Activated CD4-positive, alpha-beta memory T cell treated with anti-CD3 and anti-CD28 coated beads for 36 hours (primary cell): ENCODE measurements at regions not wholly inside any gene's neighbourhood (a gene's known extent, or its start where the extent isn't known, plus 50 kb on each side); places are given as distances from the start of the nearest gene placed in this dataset.
A peak's percentile ranks its signal among the peaks of the same experiment; 100 is the strongest.
"Not testable (repeated sequence)": the region's sequence is repeated elsewhere in the genome, so short reads cannot be mapped to it uniquely, and the experiment has no call there.

Source experiments
- CTCF ChIA-PET: fragments of 350-600 bp; sonication (Branson Sonifier 250); formaldehyde crosslinking; loops from one replicate; lab custom pipeline; 2021; ENCODE audit warnings: antibody characterized with exemption, inconsistent platforms; lab: Charles Lee
- POLR2A ChIA-PET: fragments of 350-600 bp; sonication (Branson Sonifier 250); formaldehyde crosslinking; loops from one replicate; lab custom pipeline; 2021; ENCODE audit warnings: antibody characterized with exemption; lab: Charles Lee
- DNase-seq: peaks from one replicate; pipeline ENCODE4 v3.0.0-alpha.2; 2020
- H3K27ac Mint-ChIP-seq: one replicate; pipeline ENCODE4 v1.8.0; 2021; ENCODE audit warnings: mixed read lengths
- H3K27me3 Mint-ChIP-seq: one replicate; pipeline ENCODE4 v1.8.0; 2021; ENCODE audit warnings: mixed read lengths
- H3K36me3 Mint-ChIP-seq: one replicate; pipeline ENCODE4 v1.8.0; 2021; ENCODE audit warnings: mixed read lengths
- H3K4me1 Mint-ChIP-seq: one replicate; pipeline ENCODE4 v1.8.0; 2021; ENCODE audit warnings: low read depth, mixed read lengths
- H3K4me3 Mint-ChIP-seq: one replicate; pipeline ENCODE4 v1.8.0; 2021; ENCODE audit warnings: mild to moderate bottlenecking, mixed read lengths
- H3K9me3 Mint-ChIP-seq: one replicate; pipeline ENCODE4 v1.8.0; 2021; ENCODE audit warnings: mixed read lengths
- intact Hi-C: fragments of 100-400 bp; cut with micrococcal nuclease; formaldehyde crosslinking; loops from one replicate; pipeline ENCODE4 v1.15.1; 2023

DNA sequence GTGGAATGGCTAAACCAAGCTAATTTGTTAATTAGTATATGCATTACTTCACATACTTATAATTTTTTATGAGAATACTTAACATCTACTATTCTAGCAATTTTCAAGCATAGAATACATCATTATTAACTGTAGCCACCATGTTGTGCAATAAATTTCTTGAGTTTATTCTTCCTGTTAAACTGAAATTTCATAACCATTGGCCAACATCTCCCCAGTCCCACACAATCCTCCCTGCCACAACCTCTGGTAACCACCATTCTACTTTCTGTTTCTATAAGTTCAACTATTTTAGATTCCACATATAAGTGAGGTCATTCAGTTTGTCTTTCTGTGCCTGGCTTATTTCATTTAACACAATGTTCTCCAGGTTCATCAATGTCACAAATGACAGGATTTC lies 208.5 kb downstream of the PPP4R3C start:
- DNase-seq = no peak
- Mint-ChIP-seq H3K27me3 (no peaks in the 10 kb centered on the region), H3K9me3 (no peaks in the 10 kb centered on the region), H3K4me3 (no peak overlapping the region), H3K27ac (no peak overlapping the region), H3K36me3 (no peaks in the 10 kb centered on the region), H3K4me1 (no peaks in the 10 kb centered on the region)
- CTCF ChIA-PET = no interaction called here
- intact Hi-C loops = no loop called here
- POLR2A ChIA-PET = no interaction called here

DNA sequence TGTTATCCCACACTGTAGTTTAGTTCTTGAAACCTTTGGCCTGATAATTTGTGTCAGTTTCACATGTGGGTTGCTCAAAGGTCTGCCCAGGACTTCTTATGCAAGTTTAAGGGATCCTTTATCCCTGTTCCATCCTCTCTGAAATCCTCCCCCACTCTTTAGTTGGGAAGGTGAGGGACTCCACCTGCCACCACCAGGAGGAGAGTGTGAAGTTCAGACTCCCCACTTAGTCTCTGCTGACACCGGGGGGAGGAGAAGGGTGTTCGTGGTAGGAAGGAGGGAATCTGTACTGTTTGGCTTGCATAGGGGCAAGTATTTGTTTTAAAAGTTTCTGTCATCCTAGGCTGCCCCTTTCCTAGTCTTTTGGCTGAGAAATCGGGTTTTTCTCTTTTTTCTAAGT lies 211.8 kb downstream of the PPP4R3C start:
- no peak for DNase-seq
- intact Hi-C loops = no loop called here
- POLR2A ChIA-PET = no interaction called here
- no peaks in the 10 kb centered on the region for H3K4me1 Mint-ChIP-seq
- CTCF ChIA-PET = no interaction called here
- no peaks in the 10 kb centered on the region for H3K27me3 Mint-ChIP-seq
- no peaks in the 10 kb centered on the region for H3K9me3 Mint-ChIP-seq
- no peaks in the 10 kb centered on the region for H3K36me3 Mint-ChIP-seq
- no peak overlapping the region for H3K4me3 Mint-ChIP-seq
- H3K27ac Mint-ChIP-seq = no peak overlapping the region

DNA sequence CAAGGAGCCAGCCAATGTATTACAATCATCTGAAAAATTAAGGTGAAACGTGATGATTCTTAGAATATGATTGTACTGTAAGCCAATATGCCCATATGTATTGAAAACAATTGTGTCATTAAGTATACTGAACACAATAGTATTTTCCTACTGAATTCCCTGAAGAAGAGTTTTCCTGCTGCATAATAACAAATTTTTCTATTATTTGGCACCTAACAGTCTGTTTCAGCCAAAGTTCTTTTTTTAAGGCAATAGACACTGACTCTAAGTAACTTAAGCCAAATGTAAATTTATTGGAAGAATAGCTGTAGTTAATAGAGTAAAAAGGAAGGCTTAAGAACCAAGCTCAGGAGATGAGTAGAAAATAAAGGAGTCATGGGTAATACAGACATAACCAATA lies 220.6 kb downstream of the PPP4R3C start:
- ChIA-PET POLR2A (no interaction called here), CTCF (no interaction called here)
- no peak for DNase-seq
- intact Hi-C loops = no loop called here
- no peaks in the 10 kb centered on the region for H3K27me3 Mint-ChIP-seq
- H3K36me3 Mint-ChIP-seq = no peaks in the 10 kb centered on the region
- no peak overlapping the region for H3K4me3 Mint-ChIP-seq
- H3K9me3 Mint-ChIP-seq = peaks cover 12% of the 10 kb centered on the region
- H3K27ac Mint-ChIP-seq = no peak overlapping the region
- H3K4me1 Mint-ChIP-seq = no peaks in the 10 kb centered on the region

DNA sequence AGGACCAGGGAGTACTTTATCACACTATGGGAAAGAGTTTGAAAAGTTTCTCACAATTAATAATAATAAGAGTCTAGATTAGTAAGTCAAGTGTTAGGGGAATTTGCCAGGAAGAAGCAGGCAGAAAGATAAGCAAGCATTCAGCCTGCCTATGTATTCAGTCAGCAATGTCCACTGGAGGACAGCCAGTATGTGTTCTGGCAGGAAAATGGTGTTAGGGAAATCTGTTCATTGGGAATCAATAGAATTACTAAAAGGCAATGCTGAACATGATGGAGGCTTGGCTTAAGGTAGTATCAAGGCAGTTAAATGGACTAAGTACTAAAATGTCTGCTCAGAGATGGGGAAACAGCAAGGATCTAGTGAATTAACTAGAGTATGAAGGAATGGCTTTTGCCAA lies 221.2 kb downstream of the PPP4R3C start:
- ChIA-PET CTCF (no interaction called here), POLR2A (no interaction called here)
- H3K36me3 Mint-ChIP-seq = no peaks in the 10 kb centered on the region
- H3K27ac Mint-ChIP-seq = no peak overlapping the region
- H3K4me1 Mint-ChIP-seq = no peaks in the 10 kb centered on the region
- no peaks in the 10 kb centered on the region for H3K27me3 Mint-ChIP-seq
- H3K9me3 Mint-ChIP-seq = peaks cover 12% of the 10 kb centered on the region
- DNase-seq = no peak
- intact Hi-C loops = no loop called here
- no peak overlapping the region for H3K4me3 Mint-ChIP-seq

DNA sequence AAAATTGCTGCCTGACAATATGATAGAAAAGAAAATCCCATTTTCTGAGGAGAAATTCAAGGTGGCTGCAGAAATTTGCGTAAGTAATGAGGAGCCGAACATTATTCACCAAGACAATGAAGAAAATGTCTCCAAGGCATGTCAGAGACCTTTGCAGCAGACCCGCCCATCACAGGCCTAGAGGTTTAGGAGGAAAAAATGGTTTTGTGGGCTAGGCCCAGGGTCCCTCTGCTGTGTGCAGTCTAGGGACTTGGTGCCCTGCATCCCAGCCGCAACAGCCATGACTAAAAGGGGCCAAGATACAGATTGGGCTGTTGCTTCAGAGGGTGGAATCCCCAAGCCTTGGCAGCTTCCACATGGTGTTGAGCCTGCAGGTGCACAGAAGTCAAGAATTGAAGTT lies 223.1 kb downstream of the PPP4R3C start:
- DNase-seq, H3K27me3 Mint-ChIP-seq, intact Hi-C loops, POLR2A ChIA-PET, H3K4me3 Mint-ChIP-seq, CTCF ChIA-PET, H3K4me1 Mint-ChIP-seq, H3K27ac Mint-ChIP-seq, H3K36me3 Mint-ChIP-seq: not testable (repeated sequence)
- H3K9me3 Mint-ChIP-seq = peaks cover 12% of the 10 kb centered on the region

DNA sequence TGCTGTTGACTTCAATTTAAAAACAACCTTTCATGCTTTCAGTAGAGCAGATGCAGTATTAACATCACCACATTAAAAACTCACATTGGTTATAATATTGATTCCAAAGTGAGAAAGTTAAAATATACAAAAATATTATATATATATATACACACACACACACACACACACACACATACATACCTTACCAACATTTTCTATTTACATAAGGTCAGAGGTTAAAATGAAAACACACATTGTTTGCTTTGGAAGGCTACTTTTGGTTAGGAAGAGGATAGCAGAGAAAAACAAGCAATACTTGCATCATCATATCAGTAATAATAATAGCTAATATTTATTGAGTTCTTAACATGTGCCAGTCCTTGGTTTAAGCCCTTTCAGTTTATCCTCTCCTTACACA lies 226.5 kb downstream of the PPP4R3C start:
- H3K27ac Mint-ChIP-seq = no peak overlapping the region
- ChIA-PET POLR2A (no interaction called here), CTCF (no interaction called here)
- H3K9me3 Mint-ChIP-seq = peaks cover 12% of the 10 kb centered on the region
- no peaks in the 10 kb centered on the region for H3K27me3 Mint-ChIP-seq
- H3K4me3 Mint-ChIP-seq = no peak overlapping the region
- H3K4me1 Mint-ChIP-seq = no peaks in the 10 kb centered on the region
- no peaks in the 10 kb centered on the region for H3K36me3 Mint-ChIP-seq
- DNase-seq = no peak
- intact Hi-C loops = no loop called here

DNA sequence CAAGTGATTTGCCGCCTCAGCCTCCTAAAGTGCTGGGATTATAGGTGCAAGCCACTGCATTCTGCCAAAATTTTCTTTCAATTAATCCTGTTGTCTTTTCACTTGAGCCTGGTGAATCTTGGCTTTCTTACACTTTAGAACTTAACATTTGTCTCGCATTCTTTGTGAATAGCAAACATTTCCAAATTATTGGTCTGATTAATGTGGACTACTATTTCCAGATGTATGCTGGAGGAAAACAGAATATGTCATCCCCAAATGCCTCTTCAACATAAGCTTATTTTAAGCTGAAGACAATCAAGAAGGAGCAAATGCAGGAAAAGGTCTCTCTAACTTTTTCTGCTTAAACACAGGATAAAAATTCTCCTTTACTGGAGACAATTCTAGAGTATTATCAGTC lies 233.4 kb downstream of the PPP4R3C start:
- H3K4me3 Mint-ChIP-seq = no peak overlapping the region
- CTCF ChIA-PET = no interaction called here
- no peaks in the 10 kb centered on the region for H3K27me3 Mint-ChIP-seq

DNA sequence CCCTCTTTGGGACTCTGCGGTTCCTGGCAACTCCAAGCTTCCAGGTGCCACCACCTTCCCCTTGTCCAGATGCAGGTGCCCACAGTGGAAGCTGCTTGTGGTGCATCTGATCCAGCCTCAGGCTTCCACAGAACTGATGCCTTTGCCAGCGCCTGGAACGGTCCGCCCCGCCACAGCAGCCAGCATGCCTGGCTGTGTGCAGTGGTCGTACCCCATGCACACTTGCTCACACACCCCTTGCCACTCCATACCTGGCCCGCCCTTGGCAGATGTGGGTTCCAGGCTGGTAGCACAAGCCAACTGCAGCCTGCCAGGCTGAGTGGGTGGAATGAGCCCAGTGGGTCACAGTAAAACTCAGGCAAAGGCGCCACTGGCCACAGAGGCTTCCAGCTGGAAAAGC lies 240.5 kb downstream of the PPP4R3C start:
- intact Hi-C loops = no loop called here
- peaks cover 4% of the 10 kb centered on the region for H3K9me3 Mint-ChIP-seq
- no peak overlapping the region for H3K4me3 Mint-ChIP-seq
- no peaks in the 10 kb centered on the region for H3K36me3 Mint-ChIP-seq
- H3K27me3 Mint-ChIP-seq = no peaks in the 10 kb centered on the region
- DNase-seq = no peak
- no peaks in the 10 kb centered on the region for H3K4me1 Mint-ChIP-seq
- POLR2A ChIA-PET = no interaction called here
- H3K27ac Mint-ChIP-seq = no peak overlapping the region
- CTCF ChIA-PET = no interaction called here

More for the DNA sequence above, 233.4 kb downstream of the PPP4R3C start:
- no peaks in the 10 kb centered on the region for H3K4me1 Mint-ChIP-seq
- no peaks in the 10 kb centered on the region for H3K9me3 Mint-ChIP-seq
- no peak overlapping the region for H3K27ac Mint-ChIP-seq
- POLR2A ChIA-PET = no interaction called here
- DNase-seq = no peak
- intact Hi-C loops = no loop called here
- H3K36me3 Mint-ChIP-seq = no peaks in the 10 kb centered on the region

DNA sequence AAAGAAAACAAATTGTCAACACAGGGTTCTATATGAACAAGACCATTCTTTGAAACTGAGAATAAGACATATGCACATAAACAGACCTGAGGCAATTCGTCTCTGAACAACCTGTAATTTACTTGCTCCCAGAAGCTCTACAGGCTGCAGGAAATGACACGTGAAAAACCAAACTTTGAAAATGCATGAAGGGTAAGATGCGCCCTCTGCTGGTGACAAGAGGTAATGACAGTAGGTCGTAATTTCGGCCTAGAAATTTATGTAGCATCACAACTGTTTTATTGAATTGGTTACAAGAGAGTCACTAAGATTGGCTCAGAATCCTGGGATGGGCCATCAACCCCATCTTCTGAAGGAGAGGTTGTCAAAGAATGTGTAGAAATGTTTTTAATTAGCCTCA lies 276.5 kb downstream of the PPP4R3C start:
- Mint-ChIP-seq H3K4me3 (no peak overlapping the region), H3K36me3 (no peaks in the 10 kb centered on the region), H3K4me1 (no peaks in the 10 kb centered on the region), H3K27ac (no peak overlapping the region), H3K9me3 (no peaks in the 10 kb centered on the region), H3K27me3 (no peaks in the 10 kb centered on the region)
- intact Hi-C loops = loop anchor here (2.0 to 5.0 kb wide), 2 partner anchors 404 to 534 kb away; no protein-coding TSS in a partner anchor
- POLR2A ChIA-PET = no interaction called here
- CTCF ChIA-PET = interaction anchor here (0.9 to 1.3 kb wide), 3 partner anchors 92 to 536 kb away, joined by 3 to 5 read pairs (median 4); no protein-coding TSS in a partner anchor
- peak; percentile 29 for DNase-seq

DNA sequence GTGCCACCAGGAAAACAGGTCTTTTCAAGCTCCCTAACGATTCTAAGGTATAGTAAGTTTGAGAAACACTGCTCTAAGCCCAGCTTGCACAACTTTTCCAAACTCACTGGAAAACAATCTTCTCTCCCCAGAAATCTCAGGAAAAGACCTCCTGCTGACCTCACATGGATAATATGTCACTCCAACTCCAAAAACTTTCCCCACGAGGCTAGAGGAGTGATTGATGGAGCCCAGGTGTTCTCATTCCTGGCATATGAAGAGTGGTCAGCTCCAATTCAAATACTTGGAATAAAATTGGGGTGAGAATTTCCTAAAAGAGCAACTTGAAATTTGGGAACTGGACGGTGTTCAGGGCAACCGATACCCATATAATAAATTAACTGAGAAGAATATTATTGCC lies 299.9 kb downstream of the PPP4R3C start:
- intact Hi-C loops = no loop called here
- Mint-ChIP-seq H3K4me3 (no peak overlapping the region), H3K27me3 (no peaks in the 10 kb centered on the region), H3K36me3 (no peaks in the 10 kb centered on the region), H3K27ac (no peak overlapping the region), H3K9me3 (no peaks in the 10 kb centered on the region), H3K4me1 (no peaks in the 10 kb centered on the region)
- ChIA-PET CTCF (no interaction called here), POLR2A (no interaction called here)
- DNase-seq = no peak

DNA sequence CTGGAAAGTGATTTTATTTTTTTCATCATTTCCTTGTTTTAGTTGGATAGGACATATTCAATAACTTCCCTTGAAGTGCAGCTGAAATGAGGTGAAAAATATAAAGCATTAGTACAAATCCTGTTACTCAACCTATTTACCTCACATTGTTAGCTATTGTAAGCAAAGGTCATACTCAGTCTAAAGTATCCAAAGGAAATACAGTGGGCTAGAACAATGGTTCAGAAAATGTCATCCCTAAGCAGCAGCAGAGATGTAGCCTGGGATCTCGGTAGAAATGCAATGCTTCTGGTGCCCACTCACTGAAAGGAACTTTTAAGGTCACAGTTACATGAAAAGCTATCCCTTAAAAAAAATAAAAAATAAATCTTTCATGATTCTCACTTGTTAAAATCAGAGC lies 300.6 kb downstream of the PPP4R3C start:
- Mint-ChIP-seq H3K27me3 (no peaks in the 10 kb centered on the region), H3K4me3 (no peak overlapping the region), H3K36me3 (no peaks in the 10 kb centered on the region), H3K4me1 (no peaks in the 10 kb centered on the region), H3K27ac (no peak overlapping the region), H3K9me3 (no peaks in the 10 kb centered on the region)
- POLR2A ChIA-PET = no interaction called here
- no peak for DNase-seq
- intact Hi-C loops = no loop called here
- CTCF ChIA-PET = no interaction called here

DNA sequence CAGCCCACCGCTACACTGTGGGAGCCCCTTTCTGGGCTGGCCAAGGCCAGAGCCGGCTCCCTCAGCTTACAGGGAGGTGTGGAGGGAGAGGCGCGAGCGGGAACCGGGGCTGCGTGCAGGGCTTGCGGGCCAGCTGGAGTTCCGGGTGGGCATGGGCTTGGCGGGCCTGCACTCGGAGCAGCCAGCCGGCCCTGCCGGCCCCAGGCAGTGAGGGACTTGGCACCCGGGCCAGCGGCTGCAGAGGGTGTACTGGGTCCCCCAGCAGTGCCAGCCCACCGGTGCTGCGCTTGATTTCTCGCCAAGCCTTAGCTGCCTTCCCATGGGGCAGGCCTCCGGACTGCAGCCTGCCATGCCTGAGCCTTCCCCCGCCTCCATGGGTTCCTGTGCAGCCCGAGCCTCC lies 306.2 kb downstream of the PPP4R3C start:
- H3K4me1 Mint-ChIP-seq, H3K27me3 Mint-ChIP-seq, intact Hi-C loops, CTCF ChIA-PET, H3K9me3 Mint-ChIP-seq, H3K27ac Mint-ChIP-seq, H3K36me3 Mint-ChIP-seq, H3K4me3 Mint-ChIP-seq, POLR2A ChIA-PET, DNase-seq: not testable (repeated sequence)

DNA sequence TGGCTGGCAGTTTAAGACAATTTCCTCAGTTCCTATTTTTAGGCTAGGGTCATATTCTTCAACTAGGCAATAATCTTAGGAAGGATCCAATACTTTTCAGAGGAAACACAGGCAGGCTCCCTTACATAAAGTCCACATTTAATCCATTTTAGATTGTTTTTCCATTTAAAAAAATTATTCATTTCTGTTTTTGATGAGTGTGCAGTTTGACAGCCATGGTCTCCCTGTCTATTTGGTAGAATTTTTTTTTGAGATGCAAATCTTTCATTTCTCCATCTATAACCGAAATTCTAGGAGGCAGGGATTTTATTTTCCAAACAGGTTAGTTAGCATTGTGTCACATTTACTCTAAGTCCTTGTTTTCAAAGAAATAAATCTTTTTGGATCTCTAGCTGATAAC lies 326.8 kb downstream of the PPP4R3C start:
- intact Hi-C loops = no loop called here
- POLR2A ChIA-PET = no interaction called here
- CTCF ChIA-PET = no interaction called here
- Mint-ChIP-seq H3K4me3 (no peak overlapping the region), H3K9me3 (no peaks in the 10 kb centered on the region), H3K4me1 (no peaks in the 10 kb centered on the region), H3K27me3 (no peaks in the 10 kb centered on the region), H3K27ac (no peak overlapping the region), H3K36me3 (no peaks in the 10 kb centered on the region)
- DNase-seq = no peak

DNA sequence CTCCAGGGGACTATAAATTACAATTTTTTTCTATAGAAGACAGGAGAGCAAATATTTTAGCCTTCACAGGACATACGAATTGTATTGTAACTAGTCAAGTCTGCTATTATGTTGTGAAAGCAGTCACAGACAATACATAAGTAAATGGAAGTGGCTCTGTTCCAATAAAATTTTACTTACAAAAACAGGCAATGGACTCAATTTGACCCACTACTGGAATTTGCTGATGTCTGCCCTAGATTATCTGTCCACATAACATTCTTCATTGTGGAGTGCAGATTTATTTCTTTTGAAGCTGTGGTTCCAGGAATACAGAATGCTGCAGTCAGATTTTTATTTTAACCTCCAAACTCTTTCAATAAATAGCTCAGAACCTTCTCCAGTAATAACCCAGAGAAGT lies 330.3 kb downstream of the PPP4R3C start:
- H3K4me3 Mint-ChIP-seq = no peak overlapping the region
- no peak for DNase-seq
- peaks cover 2% of the 10 kb centered on the region for H3K9me3 Mint-ChIP-seq
- no peak overlapping the region for H3K27ac Mint-ChIP-seq
- H3K36me3 Mint-ChIP-seq = no peaks in the 10 kb centered on the region
- CTCF ChIA-PET = no interaction called here
- no peaks in the 10 kb centered on the region for H3K27me3 Mint-ChIP-seq
- no peaks in the 10 kb centered on the region for H3K4me1 Mint-ChIP-seq
- POLR2A ChIA-PET = no interaction called here
- intact Hi-C loops = no loop called here
